ENCODE measurements at regions not wholly inside any gene's neighbourhood (a gene's known extent, or its start where the extent isn't known, plus 50 kb on each side); places are given as distances from the start of the nearest gene placed in this dataset.

DNA sequence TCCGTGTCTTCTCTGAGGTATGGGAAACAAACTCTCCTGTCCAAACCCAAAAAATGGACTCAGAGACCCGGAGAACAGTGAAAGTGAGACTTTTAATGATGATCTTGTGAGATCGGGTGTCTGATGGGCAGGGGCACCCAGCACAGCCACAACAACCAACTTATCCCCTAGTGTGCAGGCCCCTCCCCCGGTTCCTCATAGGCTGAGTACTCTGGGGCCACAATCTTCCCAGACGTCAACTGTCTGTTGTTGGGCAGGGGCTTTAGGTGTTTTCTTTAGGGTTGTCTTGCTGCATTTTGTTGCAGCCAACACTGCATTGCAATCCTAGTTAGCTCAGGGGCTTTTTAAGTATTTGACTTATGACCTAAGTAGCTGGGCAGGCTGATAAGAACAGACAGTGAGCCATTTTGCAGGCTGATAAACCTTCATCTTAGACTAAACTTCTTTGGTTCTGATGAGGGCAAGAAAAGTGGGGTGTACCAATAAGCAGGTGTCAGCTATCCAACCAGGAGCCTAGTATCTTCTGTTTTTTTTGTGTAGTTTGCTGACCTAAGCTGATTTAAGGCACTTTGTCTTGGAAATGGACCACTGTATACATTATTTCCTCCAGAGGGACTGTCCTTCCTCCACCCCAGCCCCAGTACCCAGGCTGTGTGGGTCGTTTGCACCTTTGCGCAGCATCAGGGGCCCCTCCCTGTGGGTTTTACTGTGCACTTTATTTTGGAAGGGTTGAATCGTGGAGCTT is 1323.6 kb downstream of the TBC1D22A start:
- DNase-seq (ENCODE audit: low read depth): no peak

DNA sequence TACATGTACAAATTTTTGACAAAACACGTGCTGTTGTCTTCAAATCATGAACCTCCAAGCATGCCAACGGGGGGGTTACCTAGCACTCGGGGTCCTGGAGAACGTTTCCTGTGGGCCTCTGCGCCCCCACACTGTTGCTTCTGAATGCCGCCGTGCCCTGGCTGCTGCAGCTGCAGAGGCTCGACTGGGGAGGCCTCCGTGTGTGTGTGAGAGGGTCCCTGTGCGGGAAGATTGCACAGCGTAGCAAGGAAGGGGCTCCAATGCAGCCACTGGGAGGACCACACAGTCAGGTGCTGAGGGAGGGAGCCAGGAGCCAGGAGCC is 1322.2 kb downstream of the TBC1D22A start:
- no peak for DNase-seq (ENCODE audit: low read depth)

DNA sequence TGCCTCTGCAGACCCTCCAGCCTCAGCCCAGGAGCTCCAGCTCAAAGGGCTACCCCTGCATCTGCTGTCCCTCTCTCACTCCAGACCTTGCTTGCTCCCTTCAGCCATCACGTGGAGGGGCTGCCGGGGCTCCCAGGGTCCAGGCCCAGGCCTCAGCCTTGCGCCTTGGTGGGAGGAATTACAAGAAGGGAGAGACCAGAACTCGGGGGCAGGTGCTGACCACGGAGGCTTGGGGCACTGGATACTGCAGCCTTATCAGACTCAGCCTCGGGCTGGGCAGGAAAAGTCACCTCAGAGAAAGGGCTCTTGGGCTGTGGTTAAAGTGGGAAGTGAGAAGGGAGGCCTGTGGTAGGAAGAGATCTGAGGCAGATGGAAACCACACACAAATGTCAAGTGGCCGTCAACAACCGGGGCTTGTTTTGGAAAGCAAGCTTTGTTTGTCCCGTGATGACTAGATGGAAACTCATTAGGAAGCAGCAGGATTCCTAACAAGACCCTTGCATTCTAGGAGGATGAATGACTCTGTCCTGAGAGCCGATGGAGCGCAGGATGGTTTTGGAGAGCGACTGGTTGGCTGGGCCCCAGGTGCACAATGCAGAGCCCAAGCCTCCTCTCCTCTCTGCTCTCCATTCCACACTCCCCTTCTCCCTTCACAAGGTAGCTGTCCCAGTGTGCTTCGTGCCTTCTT is 1321.7 kb downstream of the TBC1D22A start:
- DNase-seq (ENCODE audit: low read depth): no peak

DNA sequence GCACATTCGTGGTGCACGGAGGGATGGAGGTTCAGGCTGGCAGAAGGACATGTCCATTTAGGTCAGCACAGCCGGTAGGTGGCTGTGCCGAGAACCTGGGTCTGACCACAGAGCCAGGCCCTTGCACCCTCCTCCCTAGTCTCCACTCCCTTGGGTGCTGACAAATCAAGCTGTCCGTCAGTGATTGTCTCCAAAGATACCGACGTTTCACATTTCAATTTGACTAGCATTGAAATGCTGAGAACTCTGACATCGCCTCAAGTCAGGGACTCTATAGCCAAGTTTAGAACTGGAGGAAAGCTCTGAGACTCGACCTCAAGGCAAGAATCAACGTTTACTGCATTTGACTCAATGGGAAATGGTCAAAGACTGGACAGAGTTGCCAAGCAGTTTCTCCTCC is 1321.1 kb downstream of the TBC1D22A start:
- DNase-seq (ENCODE audit: low read depth): no peak

DNA sequence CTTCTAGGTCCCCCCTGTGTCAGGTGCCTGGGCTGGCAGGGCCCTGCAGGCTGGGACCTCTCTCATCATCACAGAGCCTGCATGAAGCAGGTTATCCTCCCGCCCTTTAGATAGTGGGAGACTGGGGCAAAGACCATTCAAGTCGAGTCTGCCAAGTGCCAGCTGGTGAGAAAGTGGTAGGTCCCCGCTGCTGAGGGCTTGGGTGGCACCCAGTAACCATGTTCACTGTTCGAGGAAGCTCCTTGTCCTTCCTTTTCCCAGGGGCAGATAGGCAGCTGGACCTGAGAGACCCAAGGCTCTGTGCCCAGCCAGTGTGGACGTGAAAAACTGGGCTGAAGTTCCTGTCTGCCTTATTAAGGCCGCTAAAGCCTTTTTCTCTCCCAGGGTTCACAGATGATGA is 1319.8 kb downstream of the TBC1D22A start:
- DNase-seq (ENCODE audit: low read depth): no peak

DNA sequence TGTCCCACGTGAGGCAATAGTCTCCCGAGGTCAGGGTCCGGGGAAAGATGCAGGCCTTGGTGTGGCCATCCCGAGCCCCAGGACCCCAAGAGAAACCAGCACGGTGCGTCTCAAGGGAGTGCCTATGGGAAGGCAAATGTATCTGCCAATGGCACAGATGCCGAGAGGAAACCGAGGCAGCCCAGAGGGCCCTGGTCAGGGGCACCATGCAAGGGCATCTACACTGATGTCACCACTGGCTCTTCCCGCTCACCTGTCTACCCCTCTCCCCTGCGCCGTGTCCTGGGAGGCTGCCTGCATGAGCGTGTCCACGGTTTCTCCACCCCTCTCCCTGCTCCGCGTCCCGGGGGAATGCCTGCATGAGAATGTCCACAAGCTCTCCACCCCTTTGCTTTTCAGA is 1318.8 kb downstream of the TBC1D22A start:
- DNase-seq (ENCODE audit: low read depth): no peak

DNA sequence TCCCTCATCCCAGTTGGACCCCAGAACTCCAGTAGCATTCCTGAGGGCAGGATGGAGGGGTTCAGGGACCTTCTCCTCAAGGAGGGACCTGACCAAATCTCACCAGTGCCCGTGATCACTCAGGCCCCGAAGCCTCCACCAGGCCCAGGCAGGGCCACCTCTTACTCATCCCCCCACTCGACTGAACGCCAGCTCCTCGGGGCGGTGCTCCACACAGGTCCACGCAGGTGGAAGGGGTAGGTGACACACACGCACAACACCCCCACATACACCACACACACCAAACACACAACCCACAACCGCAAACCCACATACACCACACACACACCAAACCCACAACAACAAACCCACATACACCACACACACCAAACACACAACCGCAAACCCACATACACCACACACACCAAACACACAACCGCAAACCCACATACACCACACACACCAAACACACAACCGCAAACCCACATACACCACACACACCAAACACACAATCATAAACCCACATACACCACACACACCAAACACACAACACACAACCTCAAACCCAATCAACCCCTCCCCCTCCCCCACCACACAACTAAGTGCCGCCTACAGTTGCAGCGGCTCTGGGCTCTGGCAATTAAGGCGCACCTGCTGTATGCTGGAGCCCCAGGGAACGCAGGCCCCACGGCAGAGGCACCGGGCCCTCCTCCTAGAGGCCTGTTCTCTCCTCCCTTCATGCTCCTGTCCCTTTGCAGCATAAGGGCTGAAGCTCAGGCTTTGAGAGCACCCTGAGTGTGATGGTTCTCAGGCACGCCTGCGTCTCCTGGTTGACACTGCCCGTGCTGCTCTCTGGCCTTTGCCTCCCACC is 1318.1 kb downstream of the TBC1D22A start:
- no peak for DNase-seq (ENCODE audit: low read depth)

DNA sequence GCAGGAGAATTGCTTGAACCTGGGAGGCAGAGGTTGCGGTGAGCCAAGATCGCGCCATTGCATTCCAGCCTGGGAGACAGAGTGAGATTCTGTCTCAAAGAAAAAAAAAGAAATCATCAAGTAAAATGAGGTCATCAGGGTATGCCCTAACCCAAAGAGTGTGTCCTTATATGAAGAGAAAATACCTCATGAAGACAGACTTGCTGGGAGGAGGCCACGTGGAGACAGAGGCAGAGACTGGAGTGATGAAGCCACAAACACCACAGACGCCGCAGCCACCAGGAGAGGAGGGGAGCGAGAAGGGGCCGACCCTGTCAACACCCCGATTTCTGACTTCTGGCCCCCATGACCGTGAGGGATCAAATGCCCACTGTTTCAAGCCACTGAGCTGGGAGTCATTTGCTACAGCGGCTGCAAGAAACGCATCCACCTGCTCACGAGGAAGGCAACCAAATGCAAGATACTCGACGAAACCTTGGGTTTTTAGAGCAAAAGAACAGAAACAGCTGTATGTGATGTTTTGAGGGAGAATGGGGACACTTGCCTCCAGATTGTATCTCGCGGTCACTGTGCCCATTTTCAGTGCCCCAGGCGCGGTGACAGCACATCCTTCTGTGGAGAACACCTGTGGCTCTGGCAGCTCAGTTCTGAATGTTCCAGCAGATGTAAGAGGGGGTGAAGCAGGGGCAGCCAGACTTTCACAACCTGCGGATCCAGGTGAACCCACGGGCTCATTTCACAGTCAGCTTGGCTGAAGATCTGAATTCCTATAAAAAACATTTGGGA is 1317.2 kb downstream of the TBC1D22A start:
- no peak for DNase-seq (ENCODE audit: low read depth)

DNA sequence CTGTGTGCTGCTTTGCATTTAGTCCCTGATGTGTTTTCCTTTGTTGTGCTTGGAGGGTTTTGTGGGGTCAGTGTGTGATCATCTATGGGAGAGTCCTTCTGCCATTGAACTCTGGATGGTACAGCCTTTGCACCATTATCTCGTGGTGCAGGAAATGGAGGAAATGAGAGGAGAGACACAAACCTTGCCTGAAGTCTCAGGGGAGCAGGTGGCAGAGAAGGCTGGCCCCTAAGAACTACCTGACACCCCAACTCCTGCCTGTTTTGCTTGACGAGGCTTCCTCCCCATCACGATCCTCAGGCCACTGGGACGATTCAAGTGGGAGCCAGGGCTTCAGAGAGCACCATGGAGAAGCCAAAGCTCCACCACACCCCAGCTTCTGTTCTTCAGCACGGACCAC is 1316.4 kb downstream of the TBC1D22A start:
- no peak for DNase-seq (ENCODE audit: low read depth)

DNA sequence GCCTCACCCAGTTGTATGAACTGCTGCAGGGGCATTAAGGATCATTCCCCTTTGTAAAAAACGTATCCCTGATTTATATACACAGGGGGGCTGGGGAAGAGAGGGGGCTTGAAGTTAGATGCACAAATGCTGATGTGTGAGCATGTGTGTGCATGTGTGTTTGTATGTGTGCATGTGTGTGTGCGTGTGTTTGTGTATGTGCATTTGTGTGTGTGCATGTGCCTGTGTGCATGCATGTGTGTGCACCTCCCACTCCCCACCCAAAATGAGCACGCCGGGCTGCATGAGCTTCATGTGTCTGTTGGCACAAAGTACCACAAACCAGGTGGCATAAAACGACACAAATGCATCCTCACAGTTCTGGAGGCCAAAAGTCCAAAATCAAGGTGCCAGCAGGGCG is 1315.2 kb downstream of the TBC1D22A start:
- DNase-seq (ENCODE audit: low read depth): no peak

DNA sequence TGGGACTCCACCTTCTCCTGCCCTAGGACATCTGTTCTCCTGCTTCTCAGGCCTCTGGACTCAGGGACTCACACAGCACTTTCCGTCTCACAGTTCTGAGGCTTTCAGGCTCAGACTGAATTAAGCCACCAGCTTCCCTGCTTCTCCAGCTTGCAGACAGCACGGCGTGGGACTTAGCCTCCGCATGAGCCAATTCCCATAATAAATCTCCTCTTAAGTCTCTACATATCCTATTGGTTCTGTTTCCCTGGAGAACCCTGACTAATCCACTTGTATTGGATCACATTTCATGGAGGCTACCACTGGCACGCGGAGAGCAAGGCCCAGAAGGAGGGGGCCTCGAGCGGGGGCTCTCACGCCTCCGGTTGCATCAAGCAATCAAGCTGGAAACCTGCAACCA is 1313.6 kb downstream of the TBC1D22A start:
- no peak for DNase-seq (ENCODE audit: low read depth)

DNA sequence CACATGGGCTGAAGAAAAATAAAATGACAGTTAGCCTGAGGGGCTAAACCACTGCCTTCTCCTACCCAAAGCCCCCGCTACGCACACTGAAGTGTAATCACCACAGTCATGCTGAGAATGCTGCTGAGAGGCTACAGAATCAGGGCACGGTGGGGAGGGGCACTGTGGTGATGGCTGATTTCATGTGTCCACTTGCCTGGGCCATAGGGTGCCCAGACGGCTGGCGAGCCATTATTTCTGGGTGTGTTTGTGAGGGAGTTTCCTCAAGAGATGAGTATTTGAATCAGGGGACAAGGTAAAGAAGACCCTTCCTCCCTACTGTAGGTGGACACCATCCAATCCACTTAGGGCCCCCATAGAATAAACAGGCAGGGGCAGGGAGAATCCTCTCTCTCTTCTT is 1313.2 kb downstream of the TBC1D22A start:
- DNase-seq (ENCODE audit: low read depth): no peak

DNA sequence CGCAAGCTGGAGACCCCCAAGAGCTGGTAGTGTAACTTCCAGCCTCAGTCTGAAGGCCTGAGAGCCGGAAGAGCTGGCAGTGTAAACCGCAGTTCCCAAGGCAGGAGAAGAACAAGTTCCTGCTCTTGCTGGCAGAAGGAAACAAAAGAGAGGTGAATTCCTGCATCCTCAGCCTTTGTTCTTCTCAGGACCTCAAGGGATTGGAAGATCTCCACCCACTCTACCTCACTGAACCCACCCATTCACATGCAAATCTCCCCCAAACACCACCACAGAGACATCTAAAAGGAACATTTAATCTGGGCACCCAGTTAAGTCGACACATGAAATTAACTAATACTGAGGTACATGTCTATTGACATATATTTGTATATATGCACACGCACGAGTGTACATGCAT is 1310.3 kb downstream of the TBC1D22A start:
- DNase-seq (ENCODE audit: low read depth): no peak

DNA sequence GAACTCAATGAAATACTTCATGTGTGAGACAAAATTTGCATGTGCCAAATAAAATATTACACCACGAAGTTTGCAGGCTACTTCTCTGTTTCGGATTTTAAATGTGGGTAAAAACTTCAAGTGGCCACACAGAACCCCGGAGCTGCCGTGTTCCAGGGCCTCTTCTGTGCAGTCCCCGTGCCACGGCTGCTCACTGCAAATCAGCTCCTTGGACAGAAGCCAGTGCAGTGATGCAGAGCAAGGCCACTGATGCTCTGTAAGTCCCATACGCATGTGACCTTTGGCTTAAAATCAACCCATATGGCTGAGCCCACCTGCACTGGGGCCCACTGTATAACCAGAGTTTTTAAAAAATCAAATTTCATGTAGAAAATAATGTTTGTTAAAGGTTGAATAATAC is 1309.4 kb downstream of the TBC1D22A start:
- no peak for DNase-seq (ENCODE audit: low read depth)

DNA sequence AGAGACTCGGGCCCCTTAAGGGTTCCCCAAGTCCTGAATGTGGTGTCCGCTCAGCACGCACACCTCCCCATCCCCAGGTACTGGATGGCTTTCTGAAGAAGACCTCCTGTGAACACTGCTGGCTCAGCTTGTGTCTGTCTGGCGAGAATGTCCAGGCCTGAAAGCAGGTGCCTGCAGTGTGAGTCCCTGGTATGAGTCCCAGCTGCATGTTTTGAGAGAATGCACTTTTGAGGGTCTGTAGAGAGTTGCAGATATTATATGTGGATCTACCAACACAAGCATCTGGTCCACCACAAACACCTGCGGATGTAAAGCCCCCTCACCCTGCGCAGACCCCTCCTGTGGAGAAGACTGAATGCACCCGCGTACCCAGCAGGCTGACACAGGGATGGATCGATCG is 1308.9 kb downstream of the TBC1D22A start:
- DNase-seq (ENCODE audit: low read depth): no peak

DNA sequence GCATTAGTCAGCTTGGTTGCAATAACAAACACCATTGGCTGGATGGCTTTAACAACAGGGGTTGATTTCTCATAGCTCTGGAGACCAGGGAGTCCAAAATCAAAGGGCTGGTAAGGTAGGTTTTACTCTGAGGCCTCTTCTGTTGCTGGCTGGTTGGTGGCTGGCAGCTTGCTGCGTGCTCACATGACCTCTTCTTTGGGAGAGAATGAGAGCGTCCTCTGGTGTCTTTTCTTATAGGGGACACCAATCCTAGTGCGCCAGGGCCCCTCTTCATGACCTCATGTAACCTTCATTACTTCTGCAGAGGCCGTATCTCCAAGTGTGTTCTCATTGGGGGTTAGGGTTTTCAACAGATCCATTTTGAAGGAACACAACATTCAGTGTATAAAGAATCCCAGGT is 1308.3 kb downstream of the TBC1D22A start:
- no peak for DNase-seq (ENCODE audit: low read depth)

DNA sequence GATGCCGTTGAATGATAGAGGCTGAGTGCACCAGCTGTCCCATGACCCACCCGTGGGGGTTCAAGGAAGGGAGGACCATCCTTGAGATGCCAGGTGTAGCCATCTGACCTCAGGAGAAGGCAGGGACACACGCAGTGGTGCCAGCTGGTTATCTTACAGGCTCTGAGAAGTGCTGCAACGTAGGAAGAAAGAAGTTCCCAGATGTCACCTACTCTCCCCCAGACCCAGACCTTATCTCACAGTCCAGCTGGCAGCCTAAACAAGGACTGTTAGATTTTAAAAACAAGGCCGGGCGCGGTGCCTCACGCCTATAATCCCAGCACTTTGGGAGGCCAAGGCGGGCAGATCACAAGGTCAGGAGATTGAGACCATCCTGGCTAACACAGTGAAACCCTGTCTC is 1307.6 kb downstream of the TBC1D22A start:
- no peak for DNase-seq (ENCODE audit: low read depth)

DNA sequence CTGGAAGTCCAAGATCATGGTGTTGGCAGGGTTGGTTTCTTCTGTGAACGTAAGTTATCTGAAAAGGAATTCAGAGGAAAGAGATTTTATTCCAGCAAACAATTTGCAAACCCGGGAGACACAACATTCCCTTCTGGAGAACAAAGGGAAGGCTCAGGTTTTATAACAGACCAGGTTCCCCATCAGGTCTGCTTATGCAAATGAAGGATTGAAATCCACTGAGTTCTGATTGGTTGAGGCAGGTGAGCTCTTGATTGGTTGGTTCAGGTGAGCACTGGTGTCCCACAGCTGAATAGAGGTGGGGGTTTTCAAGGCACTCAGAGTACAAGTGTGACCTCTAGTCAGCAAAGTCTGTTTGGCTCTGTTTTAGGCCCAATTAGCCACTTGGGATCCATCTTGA is 1306.8 kb downstream of the TBC1D22A start:
- no peak for DNase-seq (ENCODE audit: low read depth)

DNA sequence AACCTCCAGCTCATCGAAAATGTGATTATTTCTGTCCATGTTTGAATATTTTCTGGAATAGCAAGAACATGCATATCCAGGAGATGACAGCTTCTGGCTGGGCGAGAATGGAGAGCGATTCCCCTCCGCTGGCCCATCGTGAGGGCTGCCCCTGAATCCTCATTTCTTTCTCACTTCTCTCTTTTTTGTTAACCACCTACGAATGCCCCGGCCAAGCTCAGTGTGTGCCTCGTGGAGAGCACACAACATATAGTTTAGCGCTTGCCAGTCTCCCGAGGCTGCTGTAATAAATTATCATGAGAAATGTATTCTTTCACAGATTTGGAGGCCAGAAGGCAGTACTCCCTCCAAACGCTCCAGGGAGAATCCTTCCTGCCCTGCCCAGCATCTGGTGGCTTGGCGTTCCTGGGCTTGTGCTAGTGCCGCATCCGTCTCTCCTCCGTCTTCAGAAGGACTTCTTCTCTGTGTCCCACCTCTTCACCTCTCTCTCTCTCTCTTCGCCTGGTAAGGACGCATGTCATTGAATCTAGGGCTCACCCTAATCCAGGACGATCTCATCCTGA is 1306.0 kb downstream of the TBC1D22A start:
- DNase-seq (ENCODE audit: low read depth): no peak

DNA sequence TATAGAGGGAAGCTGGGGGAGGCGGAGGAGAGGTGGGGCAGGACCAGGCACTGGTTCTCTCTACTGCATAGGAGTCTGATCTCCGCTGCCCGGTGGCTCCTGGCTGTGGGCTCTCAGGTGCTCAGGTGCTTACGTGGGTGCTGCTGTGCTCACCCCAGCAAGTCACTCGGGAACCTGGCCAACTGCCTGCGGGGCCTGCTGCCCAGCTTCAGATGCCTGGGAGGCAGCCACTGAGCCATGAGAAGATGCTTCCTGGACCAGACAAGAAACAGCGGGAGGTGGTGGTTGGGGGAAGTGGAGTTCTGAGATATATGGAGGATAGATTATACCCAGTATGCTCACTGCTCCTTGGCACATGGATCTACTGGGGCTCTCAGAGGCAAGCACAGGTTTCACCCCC is 1303.4 kb downstream of the TBC1D22A start:
- no peak for DNase-seq (ENCODE audit: low read depth)

DNA sequence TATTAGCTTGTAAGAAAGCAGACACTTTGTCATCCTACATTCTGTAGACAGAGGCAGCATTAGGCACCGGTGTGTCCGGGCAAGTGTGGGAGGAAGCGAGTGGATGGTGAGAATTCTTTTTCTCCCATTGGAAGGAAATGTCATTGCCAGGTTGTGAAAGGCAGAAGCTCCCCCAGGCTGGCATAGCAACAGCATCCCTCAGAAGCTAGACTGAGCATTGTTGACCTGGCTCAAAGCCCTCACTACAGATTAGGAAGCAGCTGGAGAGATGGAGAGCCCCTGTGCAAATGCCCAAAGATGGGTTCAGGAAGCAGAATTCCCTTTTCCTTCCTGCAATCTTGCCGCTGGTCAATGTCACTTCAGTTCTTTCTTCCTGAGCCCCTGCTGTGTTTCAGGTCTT is 1299.3 kb downstream of the TBC1D22A start:
- no peak for DNase-seq (ENCODE audit: low read depth)
